GM23338 (cell line): ENCODE measurements at regions not wholly inside any gene's neighbourhood (a gene's known extent, or its start where the extent isn't known, plus 50 kb on each side); places are given as distances from the start of the nearest gene placed in this dataset.

Experiments
- ATAC-seq: fragments of 200-7000 bp; cut with Tn5 transposase; 3 replicates; pipeline ENCODE4 v1.9.1; 2020
- DNase-seq: peaks from one replicate; pipeline ENCODE4 v3.0.0-alpha.2; 2015; ENCODE audit warnings: low spot score
- H2AFZ ChIP-seq: fragments of 200-600 bp; sonication (generic); 2 replicates; pipeline ENCODE4 v1.8.0; 2016; ENCODE audit warnings: antibody characterized with exemption, mild to moderate bottlenecking, moderate library complexity
- H3F3A ChIP-seq: fragments of 200-600 bp; sonication (generic); replicated peaks from 2 replicates; pipeline ENCODE4 v1.8.0; 2017; ENCODE audit warnings: antibody characterized with exemption, mixed run types, low read depth
- H3K27ac ChIP-seq: fragments of 200-600 bp; sonication (generic); 2 replicates; pipeline ENCODE4 v1.6.1; 2016; ENCODE audit warnings: low read depth
- H3K27me3 ChIP-seq: fragments of 200-600 bp; sonication (generic); 2 replicates; pipeline ENCODE4 v1.8.0; 2016; ENCODE audit warnings: mild to moderate bottlenecking, mixed run types, moderate library complexity; ENCODE audit not compliant: insufficient read depth
- H3K36me3 ChIP-seq: fragments of 200-600 bp; sonication (generic); 2 replicates; pipeline ENCODE4 v1.8.0; 2016; ENCODE audit warnings: mild to moderate bottlenecking; ENCODE audit not compliant: insufficient read depth
- H3K4me1 ChIP-seq: fragments of 200-600 bp; sonication (generic); 2 replicates; pipeline ENCODE4 v1.8.0; 2016; ENCODE audit warnings: mild to moderate bottlenecking, moderate library complexity; ENCODE audit not compliant: insufficient read depth
- H3K4me2 ChIP-seq: fragments of 200-600 bp; sonication (generic); 2 replicates; pipeline ENCODE4 v1.7.1; 2017; ENCODE audit warnings: mixed run types
- H3K4me3 ChIP-seq: fragments of 200-600 bp; sonication (generic); 2 replicates; pipeline ENCODE4 v1.6.1; 2016; ENCODE audit warnings: mixed run types
- H3K79me2 ChIP-seq: fragments of 200-600 bp; sonication (generic); replicated peaks from 2 replicates; pipeline ENCODE4 v1.8.0; 2017; ENCODE audit warnings: mild to moderate bottlenecking; ENCODE audit not compliant: insufficient read depth
- H3K9me2 ChIP-seq: fragments of 200-600 bp; sonication (generic); 2 replicates; pipeline ENCODE4 v1.8.0; 2017; ENCODE audit not compliant: insufficient read depth
- H4K20me1 ChIP-seq: fragments of 200-600 bp; sonication (generic); replicated peaks from 2 replicates; pipeline ENCODE4 v1.8.0; 2017; ENCODE audit warnings: mild to moderate bottlenecking; ENCODE audit not compliant: insufficient read depth
- H3K27ac Mint-ChIP-seq: 2 replicates; pipeline ENCODE4 v1.8.0; 2020; ENCODE audit warnings: inconsistent platforms, mild to moderate bottlenecking, moderate library complexity, mixed read lengths
- H3K27me3 Mint-ChIP-seq: 3 replicates; pipeline ENCODE4 v1.8.0; 2022; ENCODE audit warnings: low read depth, mild to moderate bottlenecking, moderate library complexity, mixed read lengths, inconsistent platforms; ENCODE audit not compliant: insufficient read depth, poor library complexity
- H3K36me3 Mint-ChIP-seq: 3 replicates; pipeline ENCODE4 v1.8.0; 2021; ENCODE audit warnings: low read depth, mild to moderate bottlenecking, inconsistent platforms, moderate library complexity, mixed read lengths
- H3K4me1 Mint-ChIP-seq: 3 replicates; pipeline ENCODE4 v1.8.0; 2020; ENCODE audit warnings: mild to moderate bottlenecking, inconsistent platforms, mixed read lengths
- H3K4me3 Mint-ChIP-seq: 3 replicates; pipeline ENCODE4 v1.8.0; 2021; ENCODE audit warnings: moderate library complexity, mild to moderate bottlenecking, inconsistent platforms, mixed read lengths
- H3K9me3 Mint-ChIP-seq: 3 replicates; pipeline ENCODE4 v1.8.0; 2020; ENCODE audit warnings: moderate library complexity, mild to moderate bottlenecking, inconsistent platforms, mixed read lengths
- CTCF ChIP-seq, 2 experiments: fragments of 200-600 bp in 1 of 2; sonication (generic) in 1 of 2; conservative IDR thresholded peaks; 2 replicates each; pipeline versions ENCODE4 v1.5.1 to v1.6.1; 2016 to 2017; ENCODE audit warnings: antibody characterized with exemption in 2 of 2, low read depth in 2 of 2, mild to moderate bottlenecking in 2 of 2, moderate library complexity in 1 of 2
- ETS1 ChIP-seq: IDR thresholded peaks from 2 replicates; pipeline ENCODE4 v1.6.1; 2016; ENCODE audit warnings: antibody characterized with exemption
- ZNF114 ChIP-seq: fragments of 250-450 bp; sonication (Bioruptor Pico); IDR thresholded peaks from 2 replicates; pipeline ENCODE4 v1.5.0; 2020; ENCODE audit warnings: mild to moderate bottlenecking, moderate library complexity
- ZNF462 ChIP-seq: fragments of 250-450 bp; sonication (Bioruptor Pico); IDR thresholded peaks from 2 replicates; pipeline ENCODE4 v1.5.0; 2020; ENCODE audit warnings: mild to moderate bottlenecking, moderate library complexity

- TF ChIP-seq ZNF462 (CRISPR knock-in tag), result no peak
- no peak for TF ChIP-seq ETS1
These were observed 82.2 kb upstream of the LIFR start (continued) for GRCh38 chr5:38638656-38639055.

- no peak overlapping the region for H3K4me3 Mint-ChIP-seq
- no peaks in the 10 kb centered on the region for H3K27me3 ChIP-seq
- no peaks in the 10 kb centered on the region for H3K4me1 Mint-ChIP-seq
- no peaks in the 10 kb centered on the region for H3K36me3 ChIP-seq
- peaks cover 18% of the 10 kb centered on the region; the same call in 1 of the 2 replicates for H3K9me2 ChIP-seq
- no peak overlapping the region for H3K4me3 ChIP-seq
- H3K9me3 Mint-ChIP-seq, result no peaks in the 10 kb centered on the region
- 0 out of 2 replicates have a peak overlapping the region, but pooled peaks have one; percentile 59 for H2AFZ ChIP-seq
- ATAC-seq (no peak), DNase-seq (no peak)
- no peak overlapping the region for H3K4me2 ChIP-seq
- H3K27ac Mint-ChIP-seq, result no peak overlapping the region
- H3F3A ChIP-seq, result no peaks in the 10 kb centered on the region
- no peaks in the 10 kb centered on the region for H3K27me3 Mint-ChIP-seq
- no peaks in the 10 kb centered on the region for H4K20me1 ChIP-seq
- no peaks in the 10 kb centered on the region for H3K79me2 ChIP-seq
- no peak overlapping the region for H3K27ac ChIP-seq
- no peaks in the 10 kb centered on the region for H3K4me1 ChIP-seq
- H3K36me3 Mint-ChIP-seq, result no peaks in the 10 kb centered on the region
- TF ChIP-seq ETS1, result no peak
- TF ChIP-seq ZNF114, result no peak
- TF ChIP-seq CTCF (conservative IDR thresholded peaks at IDR 0.05; ENCODE audit: low read depth in 2 of 2), result no peak
These were observed 83.2 kb upstream of the LIFR start for GRCh38 chr5:38639377-38640358.
